Hippocampal formation (tissue), 2 donors: ENCODE measurements at regions not wholly inside any gene's neighbourhood (a gene's known extent, or its start where the extent isn't known, plus 50 kb on each side); places are given as distances from the start of the nearest gene placed in this dataset.
"Not testable (repeated sequence)": the region's sequence is repeated elsewhere in the genome, so short reads cannot be mapped to it uniquely, and the experiment has no call there.

Experiments used
- DNase-seq, 2 donors: peaks; one replicate each; lab custom pipeline; 2025; lab: John Stamatoyannopoulos, UW

GRCh38 chr6:2611092-2611491, 139.6 kb downstream of the MYLK4 start:
- no peak for DNase-seq

- DNase-seq: no peak
These were observed 142.2 kb downstream of the MYLK4 start for GRCh38 chr6:2608503-2608902.

- no peak for DNase-seq
These were observed 150.4 kb downstream of the MYLK4 start for GRCh38 chr6:2600363-2600762.

- no peak for DNase-seq
These were observed 150.9 kb downstream of the MYLK4 start for GRCh38 chr6:2599817-2600216.

- no peak for DNase-seq
These were observed 151.9 kb downstream of the MYLK4 start for GRCh38 chr6:2598867-2599266.

- no peak for DNase-seq
These were observed 152.7 kb downstream of the MYLK4 start for GRCh38 chr6:2597991-2598390.

GRCh38 chr6:2597457-2597856, 153.3 kb downstream of the MYLK4 start:
- not testable (repeated sequence) for DNase-seq

- DNase-seq: no peak
These were observed 154.5 kb downstream of the MYLK4 start for GRCh38 chr6:2596222-2596621.

GRCh38 chr6:2594868-2595267, 155.9 kb downstream of the MYLK4 start:
- DNase-seq: no peak

GRCh38 chr6:2593167-2593566, 157.6 kb downstream of the MYLK4 start:
- no peak for DNase-seq

- DNase-seq: no peak
These were observed 161.5 kb downstream of the MYLK4 start for GRCh38 chr6:2589171-2589661.

- no peak for DNase-seq
These were observed 167.3 kb downstream of the MYLK4 start for GRCh38 chr6:2583459-2583858.

- no peak for DNase-seq
These were observed 168.5 kb downstream of the MYLK4 start for GRCh38 chr6:2582268-2582667.

- no peak for DNase-seq
These were observed 169.1 kb downstream of the MYLK4 start for GRCh38 chr6:2581611-2582010.

GRCh38 chr6:2581011-2581410, 169.7 kb downstream of the MYLK4 start:
- DNase-seq: no peak

GRCh38 chr6:2579804-2580570, 170.7 kb downstream of the MYLK4 start:
- no peak for DNase-seq

GRCh38 chr6:2579241-2579761, 171.4 kb downstream of the MYLK4 start:
- DNase-seq: no peak

- DNase-seq: no peak
These were observed 172.0 kb downstream of the MYLK4 start for GRCh38 chr6:2578767-2579166.

- no peak for DNase-seq
These were observed 174.2 kb downstream of the MYLK4 start for GRCh38 chr6:2576499-2576898.

GRCh38 chr6:2575236-2575635, 175.5 kb downstream of the MYLK4 start:
- DNase-seq: no peak

GRCh38 chr6:2569420-2569819, 181.3 kb downstream of the MYLK4 start:
- DNase-seq: not testable (repeated sequence)

GRCh38 chr6:2566048-2566447, 184.7 kb downstream of the MYLK4 start:
- no peak for DNase-seq

- DNase-seq: no peak
These were observed 185.2 kb downstream of the MYLK4 start for GRCh38 chr6:2565499-2565898.

GRCh38 chr6:2563635-2564034, 187.1 kb downstream of the MYLK4 start:
- no peak for DNase-seq
